HepG2 (cell line): ENCODE measurements at regions not wholly inside any gene's neighbourhood (a gene's known extent, or its start where the extent isn't known, plus 50 kb on each side); places are given as distances from the start of the nearest gene placed in this dataset.

Experiments
- ATAC-seq: fragments of 200-7000 bp; cut with Tn5 transposase; 3 replicates; pipeline ENCODE4 v1.9.1; 2020; ENCODE audit warnings: mild to moderate bottlenecking, moderate library complexity
- BruUV-seq: library from RNA; stranded (reverse); fragments of 400-500 nt; replicated peaks from 2 replicates; lab custom pipeline; 2021; lab: Mats Ljungman, UMichigan
- CTCF ChIA-PET: fragments of 300-600 bp; formaldehyde crosslinking; extraction: SDS; loops from one replicate; lab custom pipeline; 2021; ENCODE audit warnings: low total read pairs, inconsistent platforms, low intra/inter-chr PET ratio; lab: Yijun Ruan, JAX
- POLR2A ChIA-PET: fragments of 350-600 bp; sonication (Branson Sonifier 250); formaldehyde crosslinking; loops from one replicate; lab custom pipeline; 2020; ENCODE audit warnings: antibody characterized with exemption, inconsistent platforms; lab: Yijun Ruan, JAX
- DNase-seq: peaks from one replicate; pipeline ENCODE4 v3.0.0-alpha.2; 2015; ENCODE audit warnings: low spot score
- FAIRE-seq: peaks from 3 replicates; lab custom pipeline; 2011; peaks lifted over from hg19 to GRCh38; lab: Jason Lieb, UNC
- H2AFZ ChIP-seq: one replicate; pipeline ENCODE4 v1.6.1; 2011; ENCODE audit warnings: low read length, inconsistent platforms
- H3K27ac ChIP-seq: fragments of 300-600 bp; 3 replicates; pipeline ENCODE4 v1.8.0; 2011; ENCODE audit warnings: mixed run types, mild to moderate bottlenecking, mixed read lengths, low read length, inconsistent platforms; ENCODE audit not compliant: insufficient read depth; ENCODE audit errors: extremely low read length
- H3K27me3 ChIP-seq, 2 experiments: fragments of 200-600 bp in 1 of 2; 2 replicates in 1 of 2; 3 replicates in 1 of 2; pipeline versions ENCODE4 v1.6.0 to v1.8.0; 2011; ENCODE audit warnings: low read length in 2 of 2, mild to moderate bottlenecking in 2 of 2, moderate library complexity in 2 of 2, inconsistent platforms in 1 of 2; ENCODE audit not compliant: insufficient read depth in 2 of 2, control insufficient read depth in 1 of 2
- H3K36me3 ChIP-seq, 2 experiments: fragments of 200-600 bp in 1 of 2; replicated peaks in 1 of 2; 2 replicates in 1 of 2; 3 replicates in 1 of 2; pipeline versions ENCODE4 v1.5.1 to v1.8.0; 2011; ENCODE audit warnings: low read length in 2 of 2, inconsistent platforms in 1 of 2; ENCODE audit not compliant: insufficient read depth in 2 of 2, control insufficient read depth in 1 of 2
- H3K4me1 ChIP-seq: 2 replicates; pipeline ENCODE4 v1.5.1; 2012; ENCODE audit warnings: low read length, inconsistent platforms; ENCODE audit not compliant: insufficient read depth
- H3K4me2 ChIP-seq: 2 replicates; pipeline ENCODE4 v1.6.0; 2011; ENCODE audit warnings: low read depth, low read length, inconsistent platforms
- H3K4me3 ChIP-seq, 3 experiments: fragments of 200-600 bp in 1 of 3; sonication (generic), shearing (Covaris generic) in 1 of 3; replicated peaks in 1 of 3; 2 replicates each; pipeline ENCODE4 v1.5.1; 2011 to 2016; ENCODE audit warnings: low read length in 3 of 3, inconsistent platforms in 2 of 3, low read depth in 2 of 3, mild to moderate bottlenecking in 2 of 3, control low read depth in 1 of 3, mixed read lengths in 1 of 3; ENCODE audit not compliant: insufficient read depth in 1 of 3
- H3K79me2 ChIP-seq: one replicate; pipeline ENCODE4 v1.6.1; 2011; ENCODE audit warnings: low read length, inconsistent platforms; ENCODE audit not compliant: insufficient read depth
- H3K9ac ChIP-seq: 2 replicates; pipeline ENCODE4 v1.6.0; 2011; ENCODE audit warnings: mild to moderate bottlenecking, low read depth, low read length, inconsistent platforms; ENCODE audit not compliant: insufficient read depth
- H3K9me3 ChIP-seq: 2 replicates; pipeline ENCODE4 v1.5.1; 2012; ENCODE audit warnings: mild to moderate bottlenecking, low read length
- H4K20me1 ChIP-seq: 2 replicates; pipeline ENCODE4 v1.6.0; 2011; ENCODE audit warnings: inconsistent platforms, mild to moderate bottlenecking, low read length, moderate library complexity; ENCODE audit not compliant: insufficient read depth
- ATF7-NPFF ChIP-seq: sonication (generic); formaldehyde crosslinking; IDR thresholded peaks from 2 replicates; pipeline ENCODE4 v1.8.1; 2023; ENCODE audit warnings: mild to moderate bottlenecking, low read depth, missing genetic modification reagents, moderate library complexity
- FIP1L1 ChIP-seq: fragments of 200-400 bp; formaldehyde crosslinking; IDR thresholded peaks from 2 replicates; pipeline ENCODE4 v1.6.1; 2018; ENCODE audit warnings: low read depth, mild to moderate bottlenecking, low read length, moderate library complexity, borderline replicate concordance; ENCODE audit not compliant: insufficient read depth
- NCOA5 ChIP-seq: sonication (generic); formaldehyde crosslinking; IDR thresholded peaks from 2 replicates; pipeline ENCODE4 v1.4.0; 2020; ENCODE audit warnings: missing genetic modification reagents
- PRPF4 ChIP-seq: fragments of 200-400 bp; formaldehyde crosslinking; IDR thresholded peaks from 2 replicates; pipeline ENCODE4 v1.6.1; 2016; ENCODE audit warnings: low read length, low read depth; ENCODE audit not compliant: poor library complexity, severe bottlenecking
- RAD21 ChIP-seq: fragments of 450-650 bp; formaldehyde crosslinking; IDR thresholded peaks from 2 replicates; pipeline ENCODE4 v1.5.0; 2020; ENCODE audit warnings: mild to moderate bottlenecking
- RBM39 ChIP-seq: fragments of 200-400 bp; formaldehyde crosslinking; IDR thresholded peaks from one replicate; pipeline ENCODE4 v1.6.1; 2018; ENCODE audit warnings: antibody characterized with exemption, mild to moderate bottlenecking, low read depth, low read length; ENCODE audit not compliant: poor library complexity, severe bottlenecking
- RORA ChIP-seq: sonication (generic); formaldehyde crosslinking; IDR thresholded peaks from 2 replicates; pipeline ENCODE4 v1.5.0; 2020; ENCODE audit warnings: mild to moderate bottlenecking, missing genetic modification reagents, moderate library complexity
- SIX1 ChIP-seq: sonication (generic); formaldehyde crosslinking; IDR thresholded peaks from 2 replicates; pipeline ENCODE4 v1.4.0; 2020; ENCODE audit warnings: missing genetic modification reagents, borderline replicate concordance
- ZNF350 ChIP-seq: sonication (generic); formaldehyde crosslinking; IDR thresholded peaks from 2 replicates; pipeline ENCODE4 v1.4.0; 2020; ENCODE audit warnings: mild to moderate bottlenecking, low read depth, missing genetic modification reagents, borderline replicate concordance
- ZNF879 ChIP-seq: sonication (generic); formaldehyde crosslinking; IDR thresholded peaks from 2 replicates; pipeline ENCODE4 v1.8.1; 2023; ENCODE audit warnings: missing genetic modification reagents
- WGBS: methylation state at CpG from one replicate; pipeline ENCODE4 v1.1.6; 2017; ENCODE audit warnings: low lambda C conversion rate; 5-methylcytosine and 5-hydroxymethylcytosine counted together
- in situ Hi-C: cut with HindIII; loops from 2 replicates; pipeline ENCODE4 v1.10.0; 2017; ENCODE audit warnings: low pct_unique_long_range_greater_than_20kb; ENCODE audit not compliant: extremely low pct_ligation_motif_present
- intact Hi-C: fragments of 100-400 bp; cut with micrococcal nuclease; formaldehyde crosslinking; loops from one replicate; pipeline ENCODE4 v1.10.0; 2022; ENCODE audit not compliant: unreplicated experiment
- TF ChIP-seq, protein P1 (sequence below), 2 experiments: sonication (generic) in 1 of 2; formaldehyde crosslinking in 1 of 2; IDR thresholded peaks; 2 replicates each; pipeline versions ENCODE4 v1.5.1 to v1.6.1; 2011 to 2020; ENCODE audit warnings: borderline replicate concordance in 1 of 2, low read depth in 1 of 2, low read length in 1 of 2, mild to moderate bottlenecking in 1 of 2, missing genetic modification reagents in 1 of 2, moderate library complexity in 1 of 2
- TF ChIP-seq, protein P2 (sequence below): sonication (generic); formaldehyde crosslinking; IDR thresholded peaks from 2 replicates; pipeline ENCODE4 v1.5.0; 2020; ENCODE audit warnings: missing genetic modification reagents
- TF ChIP-seq, protein P3 (sequence below): sonication (generic); formaldehyde crosslinking; IDR thresholded peaks from 2 replicates; pipeline ENCODE4 v1.4.0; 2020; ENCODE audit warnings: missing genetic modification reagents, mild to moderate bottlenecking, borderline replicate concordance

DNA sequence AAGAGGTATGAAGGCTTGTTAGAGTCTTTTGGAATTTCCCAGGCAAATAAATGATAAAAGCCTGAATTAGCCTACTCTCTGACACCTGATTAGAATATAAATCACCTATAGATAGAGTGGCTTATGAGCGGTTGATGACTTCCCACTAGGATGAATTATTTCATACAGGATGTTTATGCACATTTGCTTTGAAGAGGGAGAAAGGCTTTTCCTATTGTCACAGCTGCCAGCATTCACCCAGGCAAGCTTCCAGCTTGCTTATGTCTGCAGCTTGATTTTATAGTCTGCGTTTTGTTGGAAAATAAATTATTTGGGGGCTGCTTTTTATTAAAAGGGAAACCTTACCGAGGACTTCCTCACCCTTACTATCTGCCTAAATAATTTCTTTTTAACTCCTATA, 51.3 kb upstream of the EIF2S2 start:
- DNase-seq, result no peak
- no peak overlapping the region for H3K9ac ChIP-seq
- H3K4me1 ChIP-seq, result peaks cover 18% of the 10 kb centered on the region
- in situ Hi-C loops, result no loop called here
- BruUV-seq, result no TSS peak
- POLR2A ChIA-PET, result no interaction called here
- H3K36me3 ChIP-seq, result no peaks in the 10 kb centered on the region
- ATAC-seq, result no peak
- CTCF ChIA-PET, result no interaction called here
- no peaks in the 10 kb centered on the region for H3K79me2 ChIP-seq
- TF ChIP-seq RAD21 (CRISPR knock-in tag) (no peak), NCOA5 (CRISPR knock-in tag) (no peak), FIP1L1 (no peak), SIX1 (CRISPR knock-in tag) (no peak)
- TF ChIP-seq, protein P1, sequence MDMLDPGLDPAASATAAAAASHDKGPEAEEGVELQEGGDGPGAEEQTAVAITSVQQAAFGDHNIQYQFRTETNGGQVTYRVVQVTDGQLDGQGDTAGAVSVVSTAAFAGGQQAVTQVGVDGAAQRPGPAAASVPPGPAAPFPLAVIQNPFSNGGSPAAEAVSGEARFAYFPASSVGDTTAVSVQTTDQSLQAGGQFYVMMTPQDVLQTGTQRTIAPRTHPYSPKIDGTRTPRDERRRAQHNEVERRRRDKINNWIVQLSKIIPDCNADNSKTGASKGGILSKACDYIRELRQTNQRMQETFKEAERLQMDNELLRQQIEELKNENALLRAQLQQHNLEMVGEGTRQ (IDR thresholded peaks at IDR 0.05; ENCODE audit: low read depth, low read length), result no peak
- TF ChIP-seq, protein P1 (CRISPR knock-in tag; IDR thresholded peaks at IDR 0.05; ENCODE audit: borderline replicate concordance), result no peak
- no peak overlapping the region for H3K4me3 ChIP-seq
- WGBS, result 31% methylated on average over 3 of the region's 3 CpGs
- H3K27me3 ChIP-seq, result peaks cover 0 to 3% of the 10 kb centered on the region in 2 experiments; a peak in 1 of 5 replicates
- FAIRE-seq, result no peak
- intact Hi-C loops, result no loop called here
- no peak overlapping the region for H3K27ac ChIP-seq
- no peaks in the 10 kb centered on the region for H4K20me1 ChIP-seq
- no peak overlapping the region for H2AFZ ChIP-seq
- H3K4me2 ChIP-seq, result no peak overlapping the region
- no peaks in the 10 kb centered on the region for H3K9me3 ChIP-seq

DNA sequence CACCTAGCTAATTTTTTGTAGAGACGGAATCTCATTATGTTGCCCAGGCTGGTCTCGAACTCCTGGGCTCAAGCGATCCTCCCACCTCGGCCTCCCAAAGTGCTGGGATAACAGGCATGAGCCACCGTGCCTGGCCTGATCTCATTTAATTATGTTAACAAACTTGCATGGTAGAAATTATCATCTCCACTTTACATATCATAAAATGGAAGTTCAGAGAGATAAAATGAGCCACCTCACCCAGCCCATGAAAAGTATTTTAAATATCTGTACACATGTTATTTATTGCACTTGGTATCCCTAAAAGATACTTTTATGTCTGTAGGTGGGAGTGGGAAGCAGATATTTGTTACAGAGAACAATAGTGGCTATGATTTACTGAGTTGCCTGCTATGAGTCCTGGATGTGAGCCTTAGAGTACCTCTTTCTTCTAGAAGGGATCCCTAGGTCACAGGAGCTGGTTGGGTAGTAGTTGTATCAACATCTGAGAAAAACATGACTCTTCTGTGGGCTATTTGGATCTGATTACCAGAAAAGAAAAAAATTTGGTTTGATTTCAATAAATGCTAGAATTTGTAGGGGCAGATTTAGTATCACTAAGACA, 52.4 kb upstream of the EIF2S2 start:
- Histone ChIP-seq H3K4me2 (no peak overlapping the region), H3K4me3 (no peak overlapping the region), H3K79me2 (no peaks in the 10 kb centered on the region), H3K9me3 (no peaks in the 10 kb centered on the region), H3K36me3 (no peaks in the 10 kb centered on the region), H3K9ac (no peak overlapping the region), H4K20me1 (no peaks in the 10 kb centered on the region), H3K4me1 (peaks cover 8% of the 10 kb centered on the region), H2AFZ (no peak overlapping the region), H3K27me3 (peaks cover 0 to 3% of the 10 kb centered on the region in 2 experiments; a peak in 1 of 5 replicates), H3K27ac (no peak overlapping the region)
- no peak for FAIRE-seq
- in situ Hi-C loops, result no loop called here
- no TSS peak for BruUV-seq
- ChIA-PET POLR2A (no interaction called here), CTCF (no interaction called here)
- intact Hi-C loops, result no loop called here
- ATAC-seq, result no peak
- WGBS, result 49% methylated on average over 5 of the region's 5 CpGs
- no peak for DNase-seq
- TF ChIP-seq PRPF4 (no peak), RORA (CRISPR knock-in tag) (no peak), RBM39 (no peak), ZNF879 (CRISPR knock-in tag) (no peak), ZNF350 (CRISPR knock-in tag) (no peak), ATF7-NPFF (CRISPR knock-in tag) (no peak)
- TF ChIP-seq, protein P2, sequence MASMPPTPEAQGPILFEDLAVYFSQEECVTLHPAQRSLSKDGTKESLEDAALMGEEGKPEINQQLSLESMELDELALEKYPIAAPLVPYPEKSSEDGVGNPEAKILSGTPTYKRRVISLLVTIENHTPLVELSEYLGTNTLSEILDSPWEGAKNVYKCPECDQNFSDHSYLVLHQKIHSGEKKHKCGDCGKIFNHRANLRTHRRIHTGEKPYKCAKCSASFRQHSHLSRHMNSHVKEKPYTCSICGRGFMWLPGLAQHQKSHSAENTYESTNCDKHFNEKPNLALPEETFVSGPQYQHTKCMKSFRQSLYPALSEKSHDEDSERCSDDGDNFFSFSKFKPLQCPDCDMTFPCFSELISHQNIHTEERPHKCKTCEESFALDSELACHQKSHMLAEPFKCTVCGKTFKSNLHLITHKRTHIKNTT (CRISPR knock-in tag), result no peak
- TF ChIP-seq, protein P3, sequence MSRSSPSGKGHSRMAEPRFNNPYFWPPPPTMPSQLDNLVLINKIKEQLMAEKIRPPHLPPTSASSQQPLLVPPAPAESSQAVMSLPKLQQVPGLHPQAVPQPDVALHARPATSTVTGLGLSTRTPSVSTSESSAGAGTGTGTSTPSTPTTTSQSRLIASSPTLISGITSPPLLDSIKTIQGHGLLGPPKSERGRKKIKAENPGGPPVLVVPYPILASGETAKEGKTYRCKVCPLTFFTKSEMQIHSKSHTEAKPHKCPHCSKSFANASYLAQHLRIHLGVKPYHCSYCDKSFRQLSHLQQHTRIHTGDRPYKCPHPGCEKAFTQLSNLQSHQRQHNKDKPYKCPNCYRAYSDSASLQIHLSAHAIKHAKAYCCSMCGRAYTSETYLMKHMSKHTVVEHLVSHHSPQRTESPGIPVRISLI (CRISPR knock-in tag), result no peak
